ENCODE measurements at regions not wholly inside any gene's neighbourhood (a gene's known extent, or its start where the extent isn't known, plus 50 kb on each side); places are given as distances from the start of the nearest gene placed in this dataset.
A peak's percentile ranks its signal among the peaks of the same experiment; 100 is the strongest.

DNA sequence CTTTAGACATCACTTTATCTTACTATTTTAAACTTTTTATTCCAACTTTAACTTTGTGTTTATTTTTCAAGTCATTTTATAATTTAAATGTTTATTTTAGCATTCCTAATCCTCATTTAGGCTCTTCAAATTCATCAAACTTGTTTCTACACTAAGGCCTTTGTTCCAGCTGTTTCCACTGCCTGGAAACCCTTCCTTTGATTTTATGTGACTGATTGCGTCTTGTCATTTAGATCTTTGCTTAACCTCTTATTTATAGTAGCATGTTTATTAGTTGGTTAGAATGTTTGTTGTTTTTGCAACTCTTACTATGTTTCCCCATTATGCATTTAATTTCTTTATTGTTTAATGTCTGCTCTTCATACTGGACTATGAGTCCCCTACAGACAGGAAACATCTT is 132.0 kb downstream of the FAM181B start:
- no peak overlapping the region for H2AK5ac ChIP-seq (ENCODE audit: low read depth, low read length)
- H3K23ac ChIP-seq (ENCODE audit: low read depth, low read length, poor library complexity), result no peak overlapping the region
- H3K4me2 ChIP-seq (ENCODE audit: insufficient read depth, low read length, poor library complexity, severe bottlenecking), result no peak overlapping the region
- no peak overlapping the region for H4K8ac ChIP-seq (ENCODE audit: low read depth, low read length)
- no peaks in the 10 kb centered on the region for H3K27me3 ChIP-seq (ENCODE audit: control insufficient read depth in 3 of 3, insufficient read depth in 3 of 3, low read depth in 1 of 3, low read length in 3 of 3)
- no peaks in the 10 kb centered on the region for H3K36me3 ChIP-seq (replicated peaks in 1 of 2; ENCODE audit: control insufficient read depth in 2 of 2, insufficient read depth in 2 of 2, low read length in 2 of 2)
- H3K14ac ChIP-seq (ENCODE audit: low read length), result no peak overlapping the region
- no CpG with 5 or more reads among the region's 1 CpG for WGBS, 2 donors (ENCODE audit: extremely low coverage in 2 of 2, insufficient read length in 2 of 2, insufficient replicate concordance in 1 of 2)
- no peak overlapping the region for H2BK120ac ChIP-seq (ENCODE audit: low read depth, low read length)
- no peak overlapping the region for H4K91ac ChIP-seq (ENCODE audit: low read depth, low read length, poor library complexity)
- no peak overlapping the region for H2BK12ac ChIP-seq (ENCODE audit: low read length)
- H3K9me3 ChIP-seq (replicated peaks in 1 of 2; ENCODE audit: control insufficient read depth in 2 of 2, insufficient read depth in 1 of 2, low read depth in 1 of 2, low read length in 2 of 2), result no peaks in the 10 kb centered on the region
- no peak for DNase-seq (ENCODE audit: low spot score)
- H3K27ac ChIP-seq (replicated peaks; ENCODE audit: low read length), result no peak overlapping the region
- no peaks in the 10 kb centered on the region for H3K4me1 ChIP-seq (ENCODE audit: control insufficient read depth in 2 of 2, insufficient read depth in 1 of 2, low read depth in 1 of 2, low read length in 2 of 2)
- H3K4me3 ChIP-seq (ENCODE audit: low read length in 2 of 2), result no peak overlapping the region
- H3K4ac ChIP-seq (ENCODE audit: low read length), result no peak overlapping the region
- H3K18ac ChIP-seq (ENCODE audit: low read length), result no peak overlapping the region
- H2AFZ ChIP-seq (ENCODE audit: low read length), result no peak overlapping the region
- H3K9ac ChIP-seq (ENCODE audit: low read depth, low read length, poor library complexity), result no peak overlapping the region
- H2BK15ac ChIP-seq (ENCODE audit: low read length), result no peak overlapping the region
- no peak overlapping the region for H2BK5ac ChIP-seq (ENCODE audit: low read length)
- no peaks in the 10 kb centered on the region for H3K79me1 ChIP-seq (ENCODE audit: low read depth, low read length)

DNA sequence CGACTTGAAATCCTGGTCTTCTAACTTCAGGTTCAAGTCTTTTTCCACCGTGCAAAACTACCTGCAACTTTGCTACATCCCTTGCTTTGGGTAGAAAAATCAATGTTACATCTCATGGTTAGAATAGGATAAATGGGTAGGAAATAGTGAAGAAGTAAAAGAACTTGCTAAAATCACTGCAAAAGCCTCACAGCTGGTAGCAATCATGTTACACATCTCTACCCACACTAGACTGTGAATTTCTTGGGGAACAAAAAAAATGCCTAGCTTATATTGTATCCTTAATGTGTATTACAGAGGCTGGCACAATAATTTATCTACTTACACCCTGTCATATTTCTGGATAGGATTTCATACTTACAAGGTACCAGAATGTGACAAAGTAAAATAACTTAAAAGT is 133.8 kb downstream of the FAM181B start:
- Histone ChIP-seq H2AFZ (ENCODE audit: low read length) (no peak overlapping the region), H3K79me1 (ENCODE audit: low read depth, low read length) (no peaks in the 10 kb centered on the region), H3K4me3 (ENCODE audit: low read length in 2 of 2) (no peak overlapping the region), H2AK5ac (ENCODE audit: low read depth, low read length) (no peak overlapping the region), H3K14ac (ENCODE audit: low read length) (no peak overlapping the region), H2BK12ac (ENCODE audit: low read length) (no peak overlapping the region), H3K4me2 (ENCODE audit: insufficient read depth, low read length, poor library complexity, severe bottlenecking) (no peak overlapping the region), H3K36me3 (replicated peaks in 1 of 2; ENCODE audit: control insufficient read depth in 2 of 2, insufficient read depth in 2 of 2, low read length in 2 of 2) (no peaks in the 10 kb centered on the region), H3K27ac (replicated peaks; ENCODE audit: low read length) (no peak overlapping the region), H3K18ac (ENCODE audit: low read length) (no peak overlapping the region), H4K91ac (ENCODE audit: low read depth, low read length, poor library complexity) (no peak overlapping the region), H3K27me3 (ENCODE audit: control insufficient read depth in 3 of 3, insufficient read depth in 3 of 3, low read depth in 1 of 3, low read length in 3 of 3) (no peaks in the 10 kb centered on the region), H3K9me3 (replicated peaks in 1 of 2; ENCODE audit: control insufficient read depth in 2 of 2, insufficient read depth in 1 of 2, low read depth in 1 of 2, low read length in 2 of 2) (no peaks in the 10 kb centered on the region), H2BK15ac (ENCODE audit: low read length) (no peak overlapping the region), H3K4ac (ENCODE audit: low read length) (no peak overlapping the region), H3K23ac (ENCODE audit: low read depth, low read length, poor library complexity) (no peak overlapping the region), H3K9ac (ENCODE audit: low read depth, low read length, poor library complexity) (no peak overlapping the region), H2BK120ac (ENCODE audit: low read depth, low read length) (no peak overlapping the region), H3K4me1 (ENCODE audit: control insufficient read depth in 2 of 2, insufficient read depth in 1 of 2, low read depth in 1 of 2, low read length in 2 of 2) (no peaks in the 10 kb centered on the region), H2BK5ac (ENCODE audit: low read length) (no peak overlapping the region), H4K8ac (ENCODE audit: low read depth, low read length) (no peak overlapping the region)
- DNase-seq (ENCODE audit: low spot score), result no peak
- no CpG with 5 or more reads among the region's 2 CpGs for WGBS, 2 donors (ENCODE audit: extremely low coverage in 2 of 2, insufficient read length in 2 of 2, insufficient replicate concordance in 1 of 2)

DNA sequence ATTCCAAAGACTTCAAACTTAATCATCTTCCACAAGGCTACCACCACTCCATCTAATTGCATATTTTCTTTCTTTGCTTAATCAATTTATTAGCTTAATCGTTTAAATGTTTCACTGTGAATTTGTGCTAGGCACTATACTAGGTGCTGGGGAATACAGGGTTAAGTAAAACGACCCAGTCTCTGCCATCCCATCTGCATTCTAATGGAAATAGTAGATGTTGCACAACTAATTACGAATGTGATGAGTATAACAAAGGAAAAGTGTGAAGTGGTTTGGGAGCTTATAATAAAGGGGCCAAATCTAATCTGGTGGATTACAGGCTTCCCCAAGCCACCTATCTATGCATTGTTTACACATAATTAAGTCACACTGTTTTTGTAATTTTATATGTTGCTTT is 147.1 kb downstream of the FAM181B start:
- Histone ChIP-seq H2BK15ac (ENCODE audit: low read length) (no peak overlapping the region), H3K9me3 (replicated peaks in 1 of 2; ENCODE audit: control insufficient read depth in 2 of 2, insufficient read depth in 1 of 2, low read depth in 1 of 2, low read length in 2 of 2) (no peaks in the 10 kb centered on the region), H3K23ac (ENCODE audit: low read depth, low read length, poor library complexity) (no peak overlapping the region), H3K4me2 (ENCODE audit: insufficient read depth, low read length, poor library complexity, severe bottlenecking) (no peak overlapping the region), H3K27me3 (ENCODE audit: control insufficient read depth in 3 of 3, insufficient read depth in 3 of 3, low read depth in 1 of 3, low read length in 3 of 3) (no peaks in the 10 kb centered on the region), H3K18ac (ENCODE audit: low read length) (no peak overlapping the region), H3K4ac (ENCODE audit: low read length) (no peak overlapping the region), H2BK120ac (ENCODE audit: low read depth, low read length) (no peak overlapping the region), H3K36me3 (replicated peaks in 1 of 2; ENCODE audit: control insufficient read depth in 2 of 2, insufficient read depth in 2 of 2, low read length in 2 of 2) (no peaks in the 10 kb centered on the region), H2BK12ac (ENCODE audit: low read length) (no peak overlapping the region), H3K4me3 (ENCODE audit: low read length in 2 of 2) (no peak overlapping the region), H2AK5ac (ENCODE audit: low read depth, low read length) (no peak overlapping the region), H3K4me1 (ENCODE audit: control insufficient read depth in 2 of 2, insufficient read depth in 1 of 2, low read depth in 1 of 2, low read length in 2 of 2) (no peaks in the 10 kb centered on the region), H3K27ac (replicated peaks; ENCODE audit: low read length) (no peak overlapping the region), H2AFZ (ENCODE audit: low read length) (no peak overlapping the region), H3K14ac (ENCODE audit: low read length) (no peak overlapping the region), H4K91ac (ENCODE audit: low read depth, low read length, poor library complexity) (no peak overlapping the region), H3K79me1 (ENCODE audit: low read depth, low read length) (no peaks in the 10 kb centered on the region), H3K9ac (ENCODE audit: low read depth, low read length, poor library complexity) (no peak overlapping the region), H4K8ac (ENCODE audit: low read depth, low read length) (no peak overlapping the region), H2BK5ac (ENCODE audit: low read length) (no peak overlapping the region)
- no peak for DNase-seq (ENCODE audit: low spot score)
- WGBS, 2 donors (ENCODE audit: extremely low coverage in 2 of 2, insufficient read length in 2 of 2, insufficient replicate concordance in 1 of 2), result no CpG with 5 or more reads among the region's 3 CpGs

DNA sequence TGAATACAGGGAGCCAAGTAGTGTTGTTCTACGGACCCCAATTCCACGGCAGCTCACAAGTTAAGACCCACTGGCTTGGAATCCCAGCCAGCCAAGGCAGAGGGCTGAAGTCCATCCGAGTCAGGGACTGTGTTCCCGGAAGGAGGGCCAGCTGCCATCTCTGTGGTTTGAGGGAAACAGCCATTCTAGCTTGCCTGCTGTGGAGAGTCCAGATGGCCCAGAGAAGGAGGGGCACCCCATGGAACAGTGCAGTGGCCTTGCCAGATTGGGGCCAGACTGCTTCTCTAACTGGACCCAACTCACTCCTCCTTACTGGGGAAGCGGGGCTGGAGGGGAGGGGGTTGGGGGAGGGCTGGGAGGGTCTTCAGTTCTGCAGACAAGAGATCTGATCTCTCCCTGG is 156.4 kb downstream of the FAM181B start:
- H3K14ac ChIP-seq (ENCODE audit: low read length), result peak overlapping the region; percentile 75
- no peak overlapping the region for H2BK120ac ChIP-seq (ENCODE audit: low read depth, low read length)
- H2BK5ac ChIP-seq (ENCODE audit: low read length), result no peak overlapping the region
- peak overlapping the region; percentile 11 for H2AFZ ChIP-seq (ENCODE audit: low read length)
- no peak overlapping the region for H3K4me2 ChIP-seq (ENCODE audit: insufficient read depth, low read length, poor library complexity, severe bottlenecking)
- no peaks in the 10 kb centered on the region for H3K36me3 ChIP-seq (replicated peaks in 1 of 2; ENCODE audit: control insufficient read depth in 2 of 2, insufficient read depth in 2 of 2, low read length in 2 of 2)
- no peaks in the 10 kb centered on the region for H3K4me1 ChIP-seq (ENCODE audit: control insufficient read depth in 2 of 2, insufficient read depth in 1 of 2, low read depth in 1 of 2, low read length in 2 of 2)
- H4K8ac ChIP-seq (ENCODE audit: low read depth, low read length), result no peak overlapping the region
- H2AK5ac ChIP-seq (ENCODE audit: low read depth, low read length), result no peak overlapping the region
- DNase-seq (ENCODE audit: low spot score), result no peak
- H3K9ac ChIP-seq (ENCODE audit: low read depth, low read length, poor library complexity), result no peak overlapping the region
- no CpG with 5 or more reads among the region's 5 CpGs for WGBS, 2 donors (ENCODE audit: extremely low coverage in 2 of 2, insufficient read length in 2 of 2, insufficient replicate concordance in 1 of 2)
- no peaks in the 10 kb centered on the region for H3K9me3 ChIP-seq (replicated peaks in 1 of 2; ENCODE audit: control insufficient read depth in 2 of 2, insufficient read depth in 1 of 2, low read depth in 1 of 2, low read length in 2 of 2)
- H3K23ac ChIP-seq (ENCODE audit: low read depth, low read length, poor library complexity), result no peak overlapping the region
- no peak overlapping the region for H2BK15ac ChIP-seq (ENCODE audit: low read length)
- H4K91ac ChIP-seq (ENCODE audit: low read depth, low read length, poor library complexity), result no peak overlapping the region
- H3K18ac ChIP-seq (ENCODE audit: low read length), result no peak overlapping the region
- no peaks in the 10 kb centered on the region for H3K27me3 ChIP-seq (ENCODE audit: control insufficient read depth in 3 of 3, insufficient read depth in 3 of 3, low read depth in 1 of 3, low read length in 3 of 3)
- H3K4ac ChIP-seq (ENCODE audit: low read length), result no peak overlapping the region
- no peaks in the 10 kb centered on the region for H3K79me1 ChIP-seq (ENCODE audit: low read depth, low read length)
- H2BK12ac ChIP-seq (ENCODE audit: low read length), result no peak overlapping the region
- no peak overlapping the region for H3K4me3 ChIP-seq (ENCODE audit: low read length in 2 of 2)
- no peak overlapping the region for H3K27ac ChIP-seq (replicated peaks; ENCODE audit: low read length)
